ENCODE measurements at regions not wholly inside any gene's neighbourhood (a gene's known extent, or its start where the extent isn't known, plus 50 kb on each side); places are given as distances from the start of the nearest gene placed in this dataset.
A peak's percentile ranks its signal among the peaks of the same experiment; 100 is the strongest.

GRCh38 chr6:145405006-145405551, 330.2 kb downstream of the EPM2A start:
- no peak overlapping the region for H3K4me3 ChIP-seq (ENCODE audit: low read depth, low read length)
- H3K36me3 ChIP-seq (ENCODE audit: insufficient read depth), result no peaks in the 10 kb centered on the region
- WGBS, result 77% methylated on average over 5 of the region's 5 CpGs
- DNase-seq (ENCODE audit: extremely low spot score), result no peak
- no peaks in the 10 kb centered on the region for H3K4me1 ChIP-seq (ENCODE audit: insufficient read depth)
- H3K27ac ChIP-seq (ENCODE audit: low read depth), result no peak overlapping the region

- no peak overlapping the region for H3K4me3 ChIP-seq (ENCODE audit: low read depth, low read length)
- H3K36me3 ChIP-seq (ENCODE audit: insufficient read depth), result no peaks in the 10 kb centered on the region
- no peaks in the 10 kb centered on the region for H3K4me1 ChIP-seq (ENCODE audit: insufficient read depth)
- H3K27ac ChIP-seq (ENCODE audit: low read depth), result no peak overlapping the region
- WGBS, result 44% methylated on average over 4 of the region's 4 CpGs
- DNase-seq (ENCODE audit: extremely low spot score), result no peak
These were observed 328.5 kb downstream of the EPM2A start for GRCh38 chr6:145406783-145407182.

GRCh38 chr6:145415616-145416015, 319.7 kb downstream of the EPM2A start:
- Histone ChIP-seq H3K36me3 (ENCODE audit: insufficient read depth) (no peaks in the 10 kb centered on the region), H3K4me3 (ENCODE audit: low read depth, low read length) (no peak overlapping the region), H3K27ac (ENCODE audit: low read depth) (no peak overlapping the region), H3K4me1 (ENCODE audit: insufficient read depth) (no peaks in the 10 kb centered on the region)
- 83% methylated on average over 2 of the region's 2 CpGs for WGBS
- no peak for DNase-seq (ENCODE audit: extremely low spot score)

DNA sequence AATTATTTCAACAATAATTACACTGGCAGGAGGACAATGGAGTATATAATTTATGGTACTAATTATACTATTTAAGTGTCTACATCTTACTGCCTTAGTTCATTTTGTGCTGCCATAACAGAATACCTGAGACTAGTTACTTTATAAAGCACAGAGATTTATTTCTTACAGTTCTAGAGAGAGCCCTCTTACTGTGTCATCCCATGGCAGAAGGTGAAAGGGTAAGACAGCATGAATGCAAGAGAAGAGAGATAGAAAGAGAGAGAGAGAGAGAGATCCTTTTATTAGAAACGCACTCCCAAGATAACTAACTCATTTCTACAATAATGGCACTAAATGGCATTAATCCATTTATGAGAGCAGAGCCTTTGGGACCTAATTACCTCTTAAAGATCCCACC, 314.7 kb downstream of the EPM2A start:
- Histone ChIP-seq H3K27ac (ENCODE audit: low read depth) (no peak overlapping the region), H3K4me3 (ENCODE audit: low read depth, low read length) (no peak overlapping the region), H3K36me3 (ENCODE audit: insufficient read depth) (no peaks in the 10 kb centered on the region), H3K4me1 (ENCODE audit: insufficient read depth) (no peaks in the 10 kb centered on the region)
- DNase-seq (ENCODE audit: extremely low spot score), result no peak
- 66% methylated on average over 1 of the region's 1 CpG for WGBS

GRCh38 chr6:145423936-145424335, 311.4 kb downstream of the EPM2A start:
- Histone ChIP-seq H3K36me3 (ENCODE audit: insufficient read depth) (no peaks in the 10 kb centered on the region), H3K27ac (ENCODE audit: low read depth) (no peak overlapping the region), H3K4me1 (ENCODE audit: insufficient read depth) (no peaks in the 10 kb centered on the region), H3K4me3 (ENCODE audit: low read depth, low read length) (no peak overlapping the region)
- no peak for DNase-seq (ENCODE audit: extremely low spot score)
- 88% methylated on average over 3 of the region's 3 CpGs for WGBS

GRCh38 chr6:145427232-145427631, 308.1 kb downstream of the EPM2A start:
- Histone ChIP-seq H3K4me3 (ENCODE audit: low read depth, low read length) (no peak overlapping the region), H3K27ac (ENCODE audit: low read depth) (no peak overlapping the region), H3K4me1 (ENCODE audit: insufficient read depth) (no peaks in the 10 kb centered on the region), H3K36me3 (ENCODE audit: insufficient read depth) (no peaks in the 10 kb centered on the region)
- WGBS, result 74% methylated on average over 4 of the region's 4 CpGs
- DNase-seq (ENCODE audit: extremely low spot score), result no peak

DNA sequence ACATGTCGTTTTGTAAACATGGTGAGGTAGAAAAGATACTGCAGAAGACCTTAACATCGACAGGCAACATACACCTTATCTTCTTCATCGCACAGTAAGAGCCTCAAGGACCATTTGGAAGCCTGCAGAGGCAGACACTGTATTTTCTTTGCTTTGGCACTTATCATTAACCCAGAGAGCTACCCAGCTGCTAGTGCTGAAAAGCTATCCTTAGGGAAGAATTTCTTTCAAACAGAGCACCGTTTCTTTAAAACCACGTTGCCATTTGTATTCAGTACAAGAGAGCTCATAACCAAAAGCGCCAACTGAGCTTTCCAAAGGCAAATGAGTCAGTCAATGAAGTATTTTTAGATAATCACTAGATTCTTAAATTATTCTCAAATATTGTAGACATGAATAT, 306.6 kb downstream of the EPM2A start:
- H3K36me3 ChIP-seq (ENCODE audit: insufficient read depth), result no peaks in the 10 kb centered on the region
- H3K27ac ChIP-seq (ENCODE audit: low read depth), result no peak overlapping the region
- H3K4me3 ChIP-seq (ENCODE audit: low read depth, low read length), result no peak overlapping the region
- DNase-seq (ENCODE audit: extremely low spot score), result no peak
- 42% methylated on average over 6 of the region's 6 CpGs for WGBS
- no peaks in the 10 kb centered on the region for H3K4me1 ChIP-seq (ENCODE audit: insufficient read depth)

GRCh38 chr6:145442110-145442509, 293.2 kb downstream of the EPM2A start:
- no peak overlapping the region for H3K27ac ChIP-seq (ENCODE audit: low read depth)
- WGBS, result 96% methylated on average over 2 of the region's 2 CpGs
- no peak overlapping the region for H3K4me3 ChIP-seq (ENCODE audit: low read depth, low read length)
- H3K4me1 ChIP-seq (ENCODE audit: insufficient read depth), result no peaks in the 10 kb centered on the region
- DNase-seq (ENCODE audit: extremely low spot score), result no peak
- H3K36me3 ChIP-seq (ENCODE audit: insufficient read depth), result no peaks in the 10 kb centered on the region

DNA sequence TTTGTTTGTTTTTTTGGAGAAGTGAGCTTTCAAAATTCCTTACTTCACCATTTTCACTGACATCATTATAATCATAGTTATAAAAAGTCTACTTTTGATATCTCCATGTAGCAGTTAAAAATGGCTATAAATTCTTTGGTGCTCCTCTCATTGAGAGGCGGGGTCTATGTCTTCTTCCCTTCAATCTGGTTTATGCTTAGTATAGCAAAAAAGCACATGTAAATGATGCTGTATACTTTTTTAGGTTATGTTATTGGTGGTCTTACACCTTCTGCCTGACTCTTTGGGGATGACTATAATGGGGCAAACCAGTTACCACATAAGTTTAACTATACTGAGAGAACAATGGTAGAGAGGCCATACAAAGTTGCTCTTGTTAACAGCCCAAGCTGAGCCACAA, 289.6 kb downstream of the EPM2A start:
- Histone ChIP-seq H3K4me3 (ENCODE audit: low read depth, low read length) (no peak overlapping the region), H3K36me3 (ENCODE audit: insufficient read depth) (no peaks in the 10 kb centered on the region), H3K27ac (ENCODE audit: low read depth) (no peak overlapping the region), H3K4me1 (ENCODE audit: insufficient read depth) (no peaks in the 10 kb centered on the region)
- DNase-seq (ENCODE audit: extremely low spot score), result no peak
- 76% methylated on average over 1 of the region's 1 CpG for WGBS

DNA sequence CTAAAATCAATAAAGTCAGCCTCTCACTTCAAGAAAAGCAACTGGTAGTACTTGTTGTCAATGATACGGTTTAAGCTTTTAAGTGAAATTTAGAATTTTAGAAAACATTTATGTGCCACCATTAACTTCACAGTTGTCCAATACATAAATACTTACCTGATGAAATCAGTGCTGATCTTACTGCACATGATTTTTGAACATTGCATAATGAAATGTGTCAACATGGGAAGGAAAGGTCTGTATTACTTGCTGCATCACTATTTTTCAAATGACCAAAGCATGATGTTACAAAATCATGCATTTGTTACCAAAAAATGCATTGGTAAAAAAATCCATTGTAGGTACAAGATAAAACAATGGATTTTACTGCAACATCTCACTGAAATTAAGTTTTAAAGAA, 284.3 kb downstream of the EPM2A start:
- 91% methylated on average over 1 of the region's 1 CpG for WGBS
- Histone ChIP-seq H3K27ac (ENCODE audit: low read depth) (no peak overlapping the region), H3K4me1 (ENCODE audit: insufficient read depth) (no peaks in the 10 kb centered on the region), H3K36me3 (ENCODE audit: insufficient read depth) (no peaks in the 10 kb centered on the region), H3K4me3 (ENCODE audit: low read depth, low read length) (no peak overlapping the region)
- DNase-seq (ENCODE audit: extremely low spot score), result no peak

DNA sequence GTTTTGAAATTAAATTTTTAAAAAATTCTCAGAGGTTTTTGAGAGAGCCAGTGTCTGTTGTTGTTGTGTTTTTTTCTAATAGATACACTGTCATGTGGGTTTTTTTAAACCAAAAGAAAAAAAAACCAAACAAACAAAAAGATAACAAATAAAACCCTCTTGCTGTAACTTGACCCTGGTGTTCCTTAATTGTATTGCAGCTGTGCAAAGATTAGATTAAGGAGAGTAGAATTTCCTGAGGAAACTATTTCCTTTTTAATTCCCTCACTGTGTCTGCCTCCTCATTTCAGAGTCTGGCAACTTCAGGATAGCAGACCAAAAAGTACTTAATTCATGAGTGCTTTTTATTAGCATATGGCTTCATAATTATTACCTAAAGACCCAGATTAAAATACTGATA, 281.9 kb downstream of the EPM2A start:
- no peaks in the 10 kb centered on the region for H3K4me1 ChIP-seq (ENCODE audit: insufficient read depth)
- no peak overlapping the region for H3K27ac ChIP-seq (ENCODE audit: low read depth)
- peak; percentile 0 for DNase-seq (ENCODE audit: extremely low spot score)
- H3K4me3 ChIP-seq (ENCODE audit: low read depth, low read length), result no peak overlapping the region
- no peaks in the 10 kb centered on the region for H3K36me3 ChIP-seq (ENCODE audit: insufficient read depth)

DNA sequence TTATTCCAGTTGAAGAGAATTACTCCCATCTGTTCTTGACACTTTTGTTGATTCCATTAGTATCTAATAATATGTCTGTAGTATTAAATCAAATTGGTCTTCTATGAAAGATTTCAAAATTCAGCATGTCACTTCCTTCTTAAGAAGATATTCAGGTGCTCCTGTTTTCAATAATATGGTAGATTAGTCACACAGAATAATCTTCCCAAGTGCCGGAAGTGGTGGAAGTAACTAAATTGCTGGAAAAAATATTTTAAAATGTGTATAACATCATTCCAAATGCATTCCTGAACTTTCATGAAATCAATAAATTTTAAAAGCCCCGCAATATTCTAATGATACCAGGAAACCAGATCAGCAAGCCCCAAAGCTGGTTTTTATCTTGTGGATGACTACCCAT, 281.3 kb downstream of the EPM2A start:
- Histone ChIP-seq H3K4me3 (ENCODE audit: low read depth, low read length) (no peak overlapping the region), H3K36me3 (ENCODE audit: insufficient read depth) (no peaks in the 10 kb centered on the region), H3K27ac (ENCODE audit: low read depth) (no peak overlapping the region), H3K4me1 (ENCODE audit: insufficient read depth) (no peaks in the 10 kb centered on the region)
- 78% methylated on average over 2 of the region's 2 CpGs for WGBS
- no peak for DNase-seq (ENCODE audit: extremely low spot score)

DNA sequence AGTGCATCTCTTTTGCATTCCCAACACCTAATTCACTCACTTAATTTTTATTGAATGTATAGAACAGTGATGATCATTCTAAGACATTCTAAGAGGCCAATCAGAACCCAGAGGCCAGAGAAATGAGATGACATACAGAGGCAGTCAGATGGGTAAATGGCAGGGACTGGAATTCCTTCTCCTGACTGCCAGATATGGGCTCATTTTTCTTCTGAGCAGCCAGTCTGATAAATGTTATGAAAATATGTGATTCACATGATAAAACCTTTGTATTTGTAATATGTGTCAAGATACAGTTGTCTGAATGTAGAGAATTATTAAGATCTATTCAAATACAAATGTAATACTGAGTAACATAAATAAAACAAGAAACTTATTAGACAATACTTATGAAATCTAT, 277.8 kb downstream of the EPM2A start:
- Histone ChIP-seq H3K4me3 (ENCODE audit: low read depth, low read length) (no peak overlapping the region), H3K27ac (ENCODE audit: low read depth) (no peak overlapping the region), H3K4me1 (ENCODE audit: insufficient read depth) (no peaks in the 10 kb centered on the region), H3K36me3 (ENCODE audit: insufficient read depth) (no peaks in the 10 kb centered on the region)
- no peak for DNase-seq (ENCODE audit: extremely low spot score)

DNA sequence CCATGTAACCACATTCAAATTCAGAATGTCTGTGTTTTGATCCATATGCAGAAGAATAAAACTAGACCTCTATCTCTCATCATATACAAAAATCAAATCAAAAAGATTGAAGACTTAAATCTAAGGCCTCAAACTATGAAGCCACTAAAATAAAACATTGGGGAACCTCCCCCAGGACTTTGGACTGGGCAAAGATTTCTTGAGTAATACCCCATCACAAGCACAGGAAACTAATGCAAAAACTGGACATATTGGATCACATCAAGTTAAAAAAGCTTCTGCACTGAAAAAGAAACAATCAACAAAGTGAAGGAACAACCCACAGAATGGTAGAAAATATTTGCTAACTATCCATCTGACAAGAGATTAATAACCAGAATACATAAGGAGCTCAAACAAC, 266.8 kb downstream of the EPM2A start:
- Histone ChIP-seq H3K36me3 (ENCODE audit: insufficient read depth) (no peaks in the 10 kb centered on the region), H3K27ac (ENCODE audit: low read depth) (no peak overlapping the region), H3K4me1 (ENCODE audit: insufficient read depth) (no peaks in the 10 kb centered on the region), H3K4me3 (ENCODE audit: low read depth, low read length) (no peak overlapping the region)
- DNase-seq (ENCODE audit: extremely low spot score), result no peak

DNA sequence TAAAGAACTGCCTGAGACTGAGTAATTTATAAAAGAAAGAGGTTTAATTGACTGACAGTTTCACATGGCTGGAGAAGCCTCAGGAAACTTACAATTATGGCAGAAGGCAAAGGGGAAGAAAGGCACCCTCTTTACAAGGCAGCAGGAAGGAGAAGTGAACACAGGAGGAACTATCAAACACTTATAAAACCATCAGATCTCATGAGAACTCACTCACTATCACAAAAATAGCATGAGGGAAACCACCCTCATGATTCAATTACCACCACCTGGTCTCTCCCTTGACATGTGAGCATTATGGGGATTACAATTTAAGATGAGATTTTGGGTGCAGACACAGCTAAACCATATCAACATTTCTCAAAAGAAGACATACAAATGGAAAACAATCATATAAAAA, 266.3 kb downstream of the EPM2A start:
- Histone ChIP-seq H3K4me3 (ENCODE audit: low read depth, low read length) (no peak overlapping the region), H3K27ac (ENCODE audit: low read depth) (no peak overlapping the region), H3K36me3 (ENCODE audit: insufficient read depth) (no peaks in the 10 kb centered on the region), H3K4me1 (ENCODE audit: insufficient read depth) (no peaks in the 10 kb centered on the region)
- DNase-seq (ENCODE audit: extremely low spot score), result no peak
